Hepatocyte (in vitro differentiated cells): ENCODE measurements at regions not wholly inside any gene's neighbourhood (a gene's known extent, or its start where the extent isn't known, plus 50 kb on each side); places are given as distances from the start of the nearest gene placed in this dataset.

ENCODE experiments used
- EZH2 ChIP-seq: fragments of 200-600 bp; sonication (generic); IDR thresholded peaks from 2 replicates; pipeline ENCODE4 v1.6.1; 2016; ENCODE audit warnings: antibody characterized with exemption, mild to moderate bottlenecking, borderline replicate concordance
- EZH2phosphoT487 ChIP-seq: fragments of 200-600 bp; sonication (generic); IDR thresholded peaks from one replicate; pipeline ENCODE4 v1.6.1; 2018; ENCODE audit warnings: antibody characterized with exemption, mild to moderate bottlenecking, low read depth, moderate library complexity; ENCODE audit not compliant: unreplicated experiment, severe bottlenecking
- TF ChIP-seq, protein P1 (sequence below): fragments of 200-600 bp; sonication (generic); IDR thresholded peaks from 2 replicates; pipeline ENCODE4 v1.5.1; 2016; ENCODE audit warnings: antibody characterized with exemption, mild to moderate bottlenecking; ENCODE audit not compliant: poor library complexity

DNA sequence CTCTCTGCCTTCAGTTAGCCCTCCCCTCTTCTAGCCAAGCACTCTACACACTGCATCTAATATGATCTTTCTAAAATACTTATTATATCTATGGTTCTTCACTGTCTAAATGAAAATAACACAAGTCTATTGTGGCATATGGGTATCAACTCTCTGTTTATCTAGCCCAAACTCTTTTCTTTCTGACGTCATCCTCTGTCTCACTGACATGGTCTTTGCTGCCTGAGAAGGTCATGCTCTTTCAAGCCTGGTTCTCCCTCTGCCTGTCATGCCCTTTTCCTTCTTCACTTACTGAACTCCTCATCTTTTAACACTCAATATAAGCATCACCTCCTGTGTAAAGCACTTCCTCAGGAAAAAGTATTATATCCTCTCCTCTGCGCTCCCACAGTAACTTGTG lies 672.2 kb upstream of the CT83 start:
- TF ChIP-seq EZH2phosphoT487 (no peak), EZH2 (no peak)
- TF ChIP-seq, protein P1, sequence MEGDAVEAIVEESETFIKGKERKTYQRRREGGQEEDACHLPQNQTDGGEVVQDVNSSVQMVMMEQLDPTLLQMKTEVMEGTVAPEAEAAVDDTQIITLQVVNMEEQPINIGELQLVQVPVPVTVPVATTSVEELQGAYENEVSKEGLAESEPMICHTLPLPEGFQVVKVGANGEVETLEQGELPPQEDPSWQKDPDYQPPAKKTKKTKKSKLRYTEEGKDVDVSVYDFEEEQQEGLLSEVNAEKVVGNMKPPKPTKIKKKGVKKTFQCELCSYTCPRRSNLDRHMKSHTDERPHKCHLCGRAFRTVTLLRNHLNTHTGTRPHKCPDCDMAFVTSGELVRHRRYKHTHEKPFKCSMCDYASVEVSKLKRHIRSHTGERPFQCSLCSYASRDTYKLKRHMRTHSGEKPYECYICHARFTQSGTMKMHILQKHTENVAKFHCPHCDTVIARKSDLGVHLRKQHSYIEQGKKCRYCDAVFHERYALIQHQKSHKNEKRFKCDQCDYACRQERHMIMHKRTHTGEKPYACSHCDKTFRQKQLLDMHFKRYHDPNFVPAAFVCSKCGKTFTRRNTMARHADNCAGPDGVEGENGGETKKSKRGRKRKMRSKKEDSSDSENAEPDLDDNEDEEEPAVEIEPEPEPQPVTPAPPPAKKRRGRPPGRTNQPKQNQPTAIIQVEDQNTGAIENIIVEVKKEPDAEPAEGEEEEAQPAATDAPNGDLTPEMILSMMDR = no peak
